Fibroblast of villous mesenchyme (primary cell): ENCODE measurements at regions not wholly inside any gene's neighbourhood (a gene's known extent, or its start where the extent isn't known, plus 50 kb on each side); places are given as distances from the start of the nearest gene placed in this dataset.
A peak's percentile ranks its signal among the peaks of the same experiment; 100 is the strongest.

ENCODE experiments used
- DNase-seq: peaks from one replicate; pipeline ENCODE4 v3.0.0-alpha.2; 2010; ENCODE audit warnings: low read depth
- H3K4me3 ChIP-seq: 2 replicates; pipeline ENCODE4 v1.5.1; 2011; ENCODE audit warnings: low read depth, mild to moderate bottlenecking, low read length
- TF ChIP-seq, protein P1 (sequence below): IDR thresholded peaks from 2 replicates; pipeline ENCODE4 v1.5.1; 2012; ENCODE audit warnings: low read depth, mild to moderate bottlenecking, low read length; ENCODE audit not compliant: insufficient read depth

DNA sequence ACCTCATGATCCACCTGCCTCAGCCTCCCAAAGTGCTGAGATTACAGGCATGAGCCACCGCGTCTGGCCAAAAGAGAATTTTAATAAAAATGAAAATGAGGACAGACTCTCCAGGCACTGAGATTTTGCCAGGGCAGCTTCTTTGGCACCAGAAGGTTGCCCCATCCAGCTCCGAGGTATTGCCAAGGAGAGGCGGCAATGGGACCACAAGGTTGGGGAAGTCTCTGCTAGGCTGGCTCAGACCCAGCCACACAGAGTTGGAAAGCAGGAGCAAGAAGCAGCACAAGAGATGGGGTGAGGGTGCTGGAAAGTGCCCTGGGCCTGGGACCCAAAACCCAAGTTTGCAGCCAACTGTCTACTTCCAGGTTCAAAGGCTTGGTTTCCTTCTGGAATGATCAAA is 200.9 kb downstream of the HHIPL2 start:
- TF ChIP-seq, protein P1, sequence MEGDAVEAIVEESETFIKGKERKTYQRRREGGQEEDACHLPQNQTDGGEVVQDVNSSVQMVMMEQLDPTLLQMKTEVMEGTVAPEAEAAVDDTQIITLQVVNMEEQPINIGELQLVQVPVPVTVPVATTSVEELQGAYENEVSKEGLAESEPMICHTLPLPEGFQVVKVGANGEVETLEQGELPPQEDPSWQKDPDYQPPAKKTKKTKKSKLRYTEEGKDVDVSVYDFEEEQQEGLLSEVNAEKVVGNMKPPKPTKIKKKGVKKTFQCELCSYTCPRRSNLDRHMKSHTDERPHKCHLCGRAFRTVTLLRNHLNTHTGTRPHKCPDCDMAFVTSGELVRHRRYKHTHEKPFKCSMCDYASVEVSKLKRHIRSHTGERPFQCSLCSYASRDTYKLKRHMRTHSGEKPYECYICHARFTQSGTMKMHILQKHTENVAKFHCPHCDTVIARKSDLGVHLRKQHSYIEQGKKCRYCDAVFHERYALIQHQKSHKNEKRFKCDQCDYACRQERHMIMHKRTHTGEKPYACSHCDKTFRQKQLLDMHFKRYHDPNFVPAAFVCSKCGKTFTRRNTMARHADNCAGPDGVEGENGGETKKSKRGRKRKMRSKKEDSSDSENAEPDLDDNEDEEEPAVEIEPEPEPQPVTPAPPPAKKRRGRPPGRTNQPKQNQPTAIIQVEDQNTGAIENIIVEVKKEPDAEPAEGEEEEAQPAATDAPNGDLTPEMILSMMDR, result no peak
- no peak for DNase-seq
- no peak overlapping the region for H3K4me3 ChIP-seq

DNA sequence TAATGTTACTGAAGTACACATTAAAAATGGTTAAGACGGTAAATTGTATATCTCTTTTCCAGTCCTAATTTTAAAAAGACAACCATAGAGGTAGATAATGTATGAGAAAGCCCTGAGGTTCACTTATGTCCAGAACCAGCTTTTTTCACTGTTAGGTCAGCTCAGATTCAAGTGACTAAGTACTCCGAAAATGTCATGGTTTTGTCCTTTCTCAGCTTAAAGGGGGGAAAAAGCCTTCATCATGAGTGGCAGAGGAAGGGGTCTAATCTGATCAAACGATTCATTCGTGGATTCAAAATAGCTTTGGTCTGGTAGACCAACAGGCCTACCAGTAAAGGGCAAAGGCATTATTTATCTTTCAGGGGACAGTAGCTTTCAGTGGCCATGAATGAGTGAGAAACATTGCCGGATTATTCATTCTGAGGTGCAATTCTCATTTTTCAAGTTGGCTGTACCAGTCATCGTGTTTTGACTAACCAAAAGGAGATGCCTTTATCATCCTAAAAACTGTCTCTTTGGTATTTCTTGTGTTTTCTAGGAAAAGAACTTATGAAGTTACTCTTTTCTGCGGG is 208.4 kb downstream of the HHIPL2 start:
- TF ChIP-seq, protein P1, result no peak
- no peak for DNase-seq
- no peak overlapping the region for H3K4me3 ChIP-seq

DNA sequence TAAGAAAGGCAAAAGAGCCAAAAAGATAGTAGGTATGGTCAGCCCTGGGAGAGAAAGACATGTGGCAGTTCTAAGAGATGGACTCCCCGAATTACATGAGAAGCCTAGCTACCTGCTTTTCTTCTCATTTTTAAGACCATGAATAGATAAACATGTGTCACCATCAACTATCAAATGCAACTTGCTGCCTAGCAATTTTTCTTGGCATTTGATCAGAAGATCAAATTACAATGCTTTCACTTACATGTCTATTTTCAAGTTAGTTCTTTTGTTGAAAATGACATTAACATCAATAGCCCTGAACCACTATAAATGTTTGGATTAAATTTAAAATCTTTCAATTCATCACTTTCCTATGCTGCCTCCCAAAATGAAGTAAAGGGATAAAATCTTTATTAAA is 212.3 kb downstream of the HHIPL2 start:
- TF ChIP-seq, protein P1, result no peak
- no peak for DNase-seq
- no peak overlapping the region for H3K4me3 ChIP-seq

DNA sequence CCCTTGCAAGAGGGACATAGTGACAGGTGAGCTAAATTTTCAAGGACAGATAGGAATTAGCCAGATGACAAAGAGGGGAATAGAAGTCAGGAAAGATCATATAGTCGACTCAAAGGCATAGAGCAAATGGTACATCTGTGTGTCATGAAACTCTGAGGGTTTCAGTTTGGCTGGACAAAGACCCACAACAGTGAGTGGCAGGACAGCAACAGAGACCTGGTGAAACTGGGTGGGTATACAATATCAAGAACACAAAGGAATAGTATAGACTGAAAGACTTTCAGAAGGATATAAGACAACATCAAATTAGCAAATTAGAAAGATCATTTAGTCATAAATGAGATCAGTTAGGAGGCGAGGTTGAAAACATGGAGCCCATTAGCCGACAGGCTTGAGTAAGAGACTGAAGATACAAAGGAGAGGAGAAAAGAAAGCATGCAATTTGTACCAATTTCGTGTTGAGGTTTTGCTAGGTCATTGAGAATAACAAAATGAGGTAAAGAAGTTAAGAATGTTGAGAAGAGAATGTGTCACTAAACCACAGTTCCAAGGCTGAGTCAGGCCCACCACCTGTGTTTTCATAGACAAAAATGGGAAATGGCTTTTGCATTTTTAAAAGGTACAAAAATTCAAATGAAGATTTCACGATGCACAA is 213.8 kb downstream of the HHIPL2 start:
- TF ChIP-seq, protein P1, result no peak
- peak; percentile 8 for DNase-seq
- H3K4me3 ChIP-seq, result no peak overlapping the region

DNA sequence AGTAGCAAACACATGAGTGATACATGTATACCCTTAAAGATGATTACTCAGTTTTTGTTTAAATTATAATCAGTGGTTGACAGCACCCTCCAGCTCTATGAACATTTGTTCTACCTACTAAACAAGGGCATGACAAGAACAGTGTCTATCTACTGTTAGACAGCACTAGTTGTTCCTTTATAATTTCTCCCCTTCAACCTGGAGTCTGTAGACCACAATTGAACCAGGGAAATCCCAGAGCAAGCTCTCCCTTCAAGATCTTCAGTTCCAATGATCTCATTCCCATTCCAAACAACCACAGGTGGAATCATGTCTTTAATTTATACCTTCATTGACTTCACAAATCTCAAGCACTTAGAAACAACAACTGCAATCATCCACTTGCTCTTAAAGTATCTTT is 216.1 kb downstream of the HHIPL2 start:
- no peak overlapping the region for H3K4me3 ChIP-seq
- TF ChIP-seq, protein P1, result no peak
- DNase-seq, result peak; percentile 3

DNA sequence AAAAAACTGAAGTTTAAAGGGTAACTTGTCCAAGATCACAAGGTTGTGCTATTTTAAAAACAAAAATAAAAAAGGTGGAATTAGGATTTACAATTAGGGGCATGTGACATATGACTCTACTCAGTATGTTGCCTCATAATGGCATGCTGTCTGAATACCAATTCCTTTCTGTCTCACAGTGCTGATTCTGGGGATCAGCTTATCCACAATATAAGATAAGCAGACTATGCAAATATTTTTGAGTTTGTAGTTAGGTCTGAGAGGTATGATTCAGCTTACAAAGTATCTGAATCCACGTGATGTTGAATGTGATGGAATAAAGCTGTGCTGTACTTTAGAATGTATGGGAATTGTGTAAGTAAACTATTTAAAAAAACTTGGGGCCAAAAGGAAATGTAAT is 216.6 kb downstream of the HHIPL2 start:
- TF ChIP-seq, protein P1, result no peak
- DNase-seq, result peak; percentile 88
- H3K4me3 ChIP-seq, result no peak overlapping the region
